ENCODE measurements at regions not wholly inside any gene's neighbourhood (a gene's known extent, or its start where the extent isn't known, plus 50 kb on each side); places are given as distances from the start of the nearest gene placed in this dataset.

GRCh38 chr18:39862341-39862740 is 2092.7 kb upstream of the PIK3C3 start:
- no peak for TF ChIP-seq CTCF (IDR thresholded peaks at IDR 0.05; ENCODE audit: low read depth, low read length, poor library complexity, severe bottlenecking)
- no peak for TF ChIP-seq EZH2phosphoT487 (IDR thresholded peaks at IDR 0.05; ENCODE audit: borderline replicate concordance, low read length)

Data from DOHH2 (cell line).